ENCODE measurements at regions not wholly inside any gene's neighbourhood (a gene's known extent, or its start where the extent isn't known, plus 50 kb on each side); places are given as distances from the start of the nearest gene placed in this dataset.

DNA sequence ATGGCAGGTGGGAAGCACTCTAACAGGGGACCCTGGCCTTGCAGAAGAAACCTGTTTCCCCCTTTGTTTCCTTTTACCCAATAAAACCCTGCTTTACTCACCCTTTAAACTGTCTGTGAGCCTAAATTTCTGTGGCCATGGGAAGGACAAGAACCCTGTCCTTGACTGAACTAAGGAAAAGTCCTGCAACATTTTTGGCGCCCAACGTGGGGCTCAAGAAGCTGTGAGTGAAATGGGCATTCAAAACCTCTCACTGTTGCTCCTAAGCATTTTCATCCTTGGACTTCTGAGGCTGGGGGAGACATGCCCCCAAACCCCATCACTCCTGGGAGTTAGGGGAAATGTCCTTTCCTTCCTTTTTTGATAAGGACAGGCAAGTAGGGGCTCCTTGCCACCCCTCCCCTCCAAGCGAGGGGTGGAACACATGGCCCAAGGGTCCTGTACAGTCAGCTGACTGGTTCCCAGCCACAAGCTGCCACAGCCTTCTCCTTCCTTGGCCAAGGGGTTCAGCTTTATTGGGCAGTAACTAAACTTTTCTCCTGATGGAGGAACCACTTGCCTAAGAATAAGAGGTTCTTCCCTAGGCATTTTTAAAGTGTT lies 381.6 kb downstream of the KLF5 start:
- no peak for TF ChIP-seq EZH2 (IDR thresholded peaks at IDR 0.05)
- TF ChIP-seq POLR2AphosphoS5 (IDR thresholded peaks at IDR 0.05; ENCODE audit: borderline replicate concordance, low read depth, low read length): no peak

All from SK-N-MC (cell line).